HL-60 (cell line): ENCODE measurements at regions not wholly inside any gene's neighbourhood (a gene's known extent, or its start where the extent isn't known, plus 50 kb on each side); places are given as distances from the start of the nearest gene placed in this dataset.

Experiments used
- DNase-seq, 2 experiments: peaks; one replicate each; pipeline ENCODE4 v3.0.0-alpha.2; 2010 to 2020; ENCODE audit warnings: low read depth in 1 of 2, low spot score in 1 of 2
- H3K27ac ChIP-seq: fragments of 250-450 bp; sonication (Bioruptor Pico); replicated peaks from 2 replicates; pipeline ENCODE4 v1.5.1; 2020; ENCODE audit warnings: mild to moderate bottlenecking, moderate library complexity
- H3K27me3 ChIP-seq: fragments of 250-450 bp; sonication (Bioruptor Pico); 2 replicates; pipeline ENCODE4 v1.5.1; 2021; ENCODE audit warnings: mild to moderate bottlenecking, moderate library complexity; ENCODE audit not compliant: insufficient read depth, poor library complexity, severe bottlenecking
- H3K4me3 ChIP-seq: replicated peaks from 2 replicates; pipeline ENCODE4 v1.5.1; 2011; ENCODE audit warnings: mild to moderate bottlenecking, control low read depth, low read length; ENCODE audit not compliant: insufficient read depth
- GABPA ChIP-seq: IDR thresholded peaks from 2 replicates; pipeline ENCODE4 v1.6.1; 2012; ENCODE audit warnings: low read depth
- POLR2AphosphoS5 ChIP-seq: IDR thresholded peaks from 2 replicates; pipeline ENCODE4 v1.6.1; 2012; ENCODE audit warnings: low read depth
- SPI1 ChIP-seq: IDR thresholded peaks from 2 replicates; pipeline ENCODE4 v1.6.1; 2012; ENCODE audit warnings: low read depth, mild to moderate bottlenecking, borderline replicate concordance
- TF ChIP-seq, protein P1 (sequence below): IDR thresholded peaks from one replicate; pipeline ENCODE4 v1.5.1; 2011; ENCODE audit warnings: low read length, control low read depth, inconsistent platforms; ENCODE audit not compliant: insufficient read depth
- TF ChIP-seq, protein P2 (sequence below): IDR thresholded peaks from 2 replicates; pipeline ENCODE4 v1.6.1; 2012; ENCODE audit warnings: low read depth; ENCODE audit not compliant: insufficient replicate concordance

DNA sequence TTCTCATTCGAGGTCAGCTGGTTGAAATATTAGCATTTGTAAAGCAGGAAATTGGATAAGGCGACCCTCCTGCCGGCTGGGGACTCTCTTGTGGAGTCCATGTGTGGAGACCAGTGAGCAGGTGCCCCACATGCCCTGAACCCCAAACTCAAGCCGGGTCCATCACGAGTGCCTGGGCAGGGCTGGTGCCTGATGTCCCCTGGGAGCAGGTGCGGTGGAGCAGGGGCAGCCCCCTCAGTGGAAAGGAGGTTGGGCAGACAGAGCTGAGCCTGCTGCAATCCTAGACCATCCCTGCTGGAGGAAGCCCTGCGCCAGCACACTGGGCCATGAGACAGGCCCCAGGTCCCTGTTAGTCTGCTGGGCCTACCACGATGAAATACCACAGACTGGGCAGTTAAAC lies 395.6 kb downstream of the NPHP4 start:
- no peak for DNase-seq
- Histone ChIP-seq H3K27ac (no peak overlapping the region), H3K4me3 (no peak overlapping the region), H3K27me3 (no peaks in the 10 kb centered on the region)
- TF ChIP-seq, protein P1, sequence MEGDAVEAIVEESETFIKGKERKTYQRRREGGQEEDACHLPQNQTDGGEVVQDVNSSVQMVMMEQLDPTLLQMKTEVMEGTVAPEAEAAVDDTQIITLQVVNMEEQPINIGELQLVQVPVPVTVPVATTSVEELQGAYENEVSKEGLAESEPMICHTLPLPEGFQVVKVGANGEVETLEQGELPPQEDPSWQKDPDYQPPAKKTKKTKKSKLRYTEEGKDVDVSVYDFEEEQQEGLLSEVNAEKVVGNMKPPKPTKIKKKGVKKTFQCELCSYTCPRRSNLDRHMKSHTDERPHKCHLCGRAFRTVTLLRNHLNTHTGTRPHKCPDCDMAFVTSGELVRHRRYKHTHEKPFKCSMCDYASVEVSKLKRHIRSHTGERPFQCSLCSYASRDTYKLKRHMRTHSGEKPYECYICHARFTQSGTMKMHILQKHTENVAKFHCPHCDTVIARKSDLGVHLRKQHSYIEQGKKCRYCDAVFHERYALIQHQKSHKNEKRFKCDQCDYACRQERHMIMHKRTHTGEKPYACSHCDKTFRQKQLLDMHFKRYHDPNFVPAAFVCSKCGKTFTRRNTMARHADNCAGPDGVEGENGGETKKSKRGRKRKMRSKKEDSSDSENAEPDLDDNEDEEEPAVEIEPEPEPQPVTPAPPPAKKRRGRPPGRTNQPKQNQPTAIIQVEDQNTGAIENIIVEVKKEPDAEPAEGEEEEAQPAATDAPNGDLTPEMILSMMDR, result no peak
- TF ChIP-seq GABPA, result no peak
- no peak for TF ChIP-seq SPI1

DNA sequence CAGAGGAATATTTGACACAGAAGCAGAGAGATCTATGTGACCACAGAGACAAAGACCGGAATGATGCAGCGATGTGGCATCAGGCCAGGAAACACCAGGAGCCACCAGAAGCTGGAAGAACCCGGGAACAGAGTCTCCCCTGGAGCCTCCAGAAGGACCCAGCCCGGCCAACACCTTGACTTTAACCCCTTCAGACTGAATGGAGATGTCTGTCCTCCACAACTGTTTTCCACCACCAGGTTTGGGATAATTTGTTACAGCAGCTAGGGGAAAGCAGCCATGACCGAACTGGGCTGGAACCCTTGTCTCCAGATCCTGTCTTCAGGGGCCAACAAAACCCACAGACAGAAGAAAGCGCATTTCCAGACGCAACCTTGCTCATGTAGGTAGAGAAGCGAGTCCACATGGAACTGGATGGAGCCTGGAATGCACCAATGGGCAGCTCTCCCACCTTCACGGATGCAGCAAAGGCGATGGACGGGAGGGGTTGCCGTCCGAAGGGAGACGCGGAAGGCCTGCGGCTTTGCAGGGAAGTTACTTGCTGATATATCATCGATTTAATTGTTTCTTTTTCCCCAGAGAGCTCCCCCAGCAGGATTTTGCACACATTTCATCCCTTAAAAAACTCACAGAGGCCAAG lies 396.6 kb downstream of the NPHP4 start:
- H3K27ac ChIP-seq, result no peak overlapping the region
- no peak for DNase-seq
- TF ChIP-seq POLR2AphosphoS5 (no peak), SPI1 (no peak), GABPA (no peak)
- TF ChIP-seq, protein P2, sequence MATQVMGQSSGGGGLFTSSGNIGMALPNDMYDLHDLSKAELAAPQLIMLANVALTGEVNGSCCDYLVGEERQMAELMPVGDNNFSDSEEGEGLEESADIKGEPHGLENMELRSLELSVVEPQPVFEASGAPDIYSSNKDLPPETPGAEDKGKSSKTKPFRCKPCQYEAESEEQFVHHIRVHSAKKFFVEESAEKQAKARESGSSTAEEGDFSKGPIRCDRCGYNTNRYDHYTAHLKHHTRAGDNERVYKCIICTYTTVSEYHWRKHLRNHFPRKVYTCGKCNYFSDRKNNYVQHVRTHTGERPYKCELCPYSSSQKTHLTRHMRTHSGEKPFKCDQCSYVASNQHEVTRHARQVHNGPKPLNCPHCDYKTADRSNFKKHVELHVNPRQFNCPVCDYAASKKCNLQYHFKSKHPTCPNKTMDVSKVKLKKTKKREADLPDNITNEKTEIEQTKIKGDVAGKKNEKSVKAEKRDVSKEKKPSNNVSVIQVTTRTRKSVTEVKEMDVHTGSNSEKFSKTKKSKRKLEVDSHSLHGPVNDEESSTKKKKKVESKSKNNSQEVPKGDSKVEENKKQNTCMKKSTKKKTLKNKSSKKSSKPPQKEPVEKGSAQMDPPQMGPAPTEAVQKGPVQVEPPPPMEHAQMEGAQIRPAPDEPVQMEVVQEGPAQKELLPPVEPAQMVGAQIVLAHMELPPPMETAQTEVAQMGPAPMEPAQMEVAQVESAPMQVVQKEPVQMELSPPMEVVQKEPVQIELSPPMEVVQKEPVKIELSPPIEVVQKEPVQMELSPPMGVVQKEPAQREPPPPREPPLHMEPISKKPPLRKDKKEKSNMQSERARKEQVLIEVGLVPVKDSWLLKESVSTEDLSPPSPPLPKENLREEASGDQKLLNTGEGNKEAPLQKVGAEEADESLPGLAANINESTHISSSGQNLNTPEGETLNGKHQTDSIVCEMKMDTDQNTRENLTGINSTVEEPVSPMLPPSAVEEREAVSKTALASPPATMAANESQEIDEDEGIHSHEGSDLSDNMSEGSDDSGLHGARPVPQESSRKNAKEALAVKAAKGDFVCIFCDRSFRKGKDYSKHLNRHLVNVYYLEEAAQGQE, result no peak
- TF ChIP-seq, protein P1, result no peak
- no peaks in the 10 kb centered on the region for H3K27me3 ChIP-seq
- H3K4me3 ChIP-seq, result no peak overlapping the region

DNA sequence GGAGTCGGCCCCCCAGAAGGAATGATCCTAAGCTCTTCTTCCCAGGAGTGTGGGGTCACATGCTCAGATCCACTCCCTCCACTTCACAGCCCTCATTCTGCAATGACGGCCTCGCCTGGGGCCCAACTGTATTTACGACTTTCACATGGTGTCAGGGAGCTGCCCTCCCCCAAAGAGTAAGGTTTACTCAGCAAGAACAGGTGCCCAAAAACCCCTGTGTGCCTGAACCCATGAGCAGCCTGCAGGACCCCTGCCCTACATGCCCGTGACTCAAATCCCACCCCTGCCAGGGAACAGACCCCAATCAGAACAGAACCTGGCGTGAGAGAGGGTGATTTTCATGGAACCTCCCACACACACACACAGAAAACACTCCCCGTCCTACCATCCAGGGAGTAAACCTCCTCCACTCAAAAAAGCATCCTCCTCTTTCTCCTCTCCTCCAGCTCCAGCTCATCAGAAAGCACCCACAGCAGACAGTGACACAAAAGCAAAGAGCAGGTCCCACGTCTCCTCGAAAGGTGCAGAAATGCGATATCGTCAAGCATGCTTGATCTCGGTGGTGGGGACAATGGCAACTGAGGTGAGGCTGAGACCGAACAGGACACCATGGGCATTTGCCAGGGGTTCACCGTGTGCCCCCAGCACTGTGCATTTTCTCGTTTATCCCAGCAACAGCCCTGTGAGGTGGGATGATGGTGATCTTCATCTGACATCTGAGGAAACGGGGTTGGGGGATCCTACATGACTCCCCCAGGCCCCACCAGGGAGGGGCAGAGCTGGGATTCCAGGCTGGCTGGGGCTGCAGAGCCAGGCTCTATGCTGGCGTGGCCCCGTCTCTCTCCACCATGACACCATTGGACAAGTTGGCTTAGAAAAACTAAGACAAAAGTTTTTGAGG lies 397.9 kb downstream of the NPHP4 start:
- Histone ChIP-seq H3K4me3 (no peak overlapping the region), H3K27me3 (no peaks in the 10 kb centered on the region), H3K27ac (no peak overlapping the region)
- TF ChIP-seq POLR2AphosphoS5 (no peak), SPI1 (no peak)
- TF ChIP-seq, protein P2, result no peak
- TF ChIP-seq, protein P1, result no peak
- no peak for DNase-seq
